Ectodermal cell (in vitro differentiated cells): ENCODE measurements at regions not wholly inside any gene's neighbourhood (a gene's known extent, or its start where the extent isn't known, plus 50 kb on each side); places are given as distances from the start of the nearest gene placed in this dataset.

Experiments used
- H3K27ac ChIP-seq: 2 replicates; pipeline ENCODE4 v1.7.0; 2013; ENCODE audit warnings: mild to moderate bottlenecking, low read depth, low read length; ENCODE audit not compliant: insufficient read depth, poor library complexity, severe bottlenecking
- H3K27me3 ChIP-seq: 2 replicates; pipeline ENCODE4 v1.7.0; 2013; ENCODE audit warnings: mild to moderate bottlenecking, low read length; ENCODE audit not compliant: insufficient read depth, control insufficient read depth, poor library complexity, severe bottlenecking
- H3K36me3 ChIP-seq: one replicate; pipeline ENCODE4 v1.7.0; 2013; ENCODE audit warnings: low read length; ENCODE audit not compliant: control insufficient read depth, insufficient read depth
- H3K4me1 ChIP-seq: one replicate; pipeline ENCODE4 v1.7.0; 2013; ENCODE audit warnings: low read length; ENCODE audit not compliant: control insufficient read depth, insufficient read depth
- H3K4me3 ChIP-seq: 2 replicates; pipeline ENCODE4 v1.7.0; 2013; ENCODE audit warnings: low read depth, low read length, control low read depth; ENCODE audit not compliant: insufficient read depth
- H3K9me3 ChIP-seq: 2 replicates; pipeline ENCODE4 v1.7.0; 2013; ENCODE audit warnings: mild to moderate bottlenecking, low read length, moderate library complexity; ENCODE audit not compliant: control insufficient read depth
- WGBS, 2 experiments: methylation state at CpG; one replicate each; pipeline ENCODE4 v1.1.7; 2013; ENCODE audit warnings: missing lambda C conversion rate in 2 of 2; 5-methylcytosine and 5-hydroxymethylcytosine counted together

DNA sequence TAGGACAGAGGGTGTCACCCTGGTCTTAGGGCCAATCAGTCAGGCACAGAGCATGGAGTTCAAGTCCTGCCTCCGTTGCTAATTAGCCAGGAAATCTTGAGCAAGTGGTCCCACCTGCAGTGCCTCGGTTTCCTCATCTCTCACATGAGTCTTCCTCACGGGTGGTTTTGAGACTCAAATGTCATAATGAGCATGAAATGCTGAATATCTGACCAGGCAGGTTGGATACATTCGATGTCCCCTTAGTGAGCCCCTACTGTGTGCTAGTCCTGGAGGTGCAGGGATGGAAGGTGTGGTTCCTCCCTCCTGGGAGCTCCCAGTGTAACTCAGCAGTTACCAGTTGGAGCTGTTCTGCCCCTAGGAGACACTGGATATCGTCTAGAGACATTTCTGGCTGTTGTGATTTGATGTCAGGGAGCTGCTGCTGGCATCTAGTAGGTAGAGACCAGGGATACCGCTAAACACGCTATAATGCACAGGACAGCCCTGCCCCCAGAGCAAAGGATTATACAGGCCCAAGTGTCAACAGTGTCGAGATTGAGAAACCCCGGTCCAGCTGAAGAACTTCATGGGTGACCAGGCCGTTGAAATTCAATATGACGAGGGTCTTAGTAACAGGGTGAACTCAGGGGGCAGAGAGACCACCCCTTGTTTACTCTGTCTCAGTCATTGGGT is 118.5 kb upstream of the TWIST2 start:
- Histone ChIP-seq H3K4me1 (no peaks in the 10 kb centered on the region), H3K4me3 (no peak overlapping the region), H3K27ac (no peak overlapping the region), H3K36me3 (no peaks in the 10 kb centered on the region), H3K9me3 (no peaks in the 10 kb centered on the region), H3K27me3 (no peaks in the 10 kb centered on the region)
- 92 to 93% methylated on average over 11 of the region's 11 CpGs for WGBS, 2 experiments

DNA sequence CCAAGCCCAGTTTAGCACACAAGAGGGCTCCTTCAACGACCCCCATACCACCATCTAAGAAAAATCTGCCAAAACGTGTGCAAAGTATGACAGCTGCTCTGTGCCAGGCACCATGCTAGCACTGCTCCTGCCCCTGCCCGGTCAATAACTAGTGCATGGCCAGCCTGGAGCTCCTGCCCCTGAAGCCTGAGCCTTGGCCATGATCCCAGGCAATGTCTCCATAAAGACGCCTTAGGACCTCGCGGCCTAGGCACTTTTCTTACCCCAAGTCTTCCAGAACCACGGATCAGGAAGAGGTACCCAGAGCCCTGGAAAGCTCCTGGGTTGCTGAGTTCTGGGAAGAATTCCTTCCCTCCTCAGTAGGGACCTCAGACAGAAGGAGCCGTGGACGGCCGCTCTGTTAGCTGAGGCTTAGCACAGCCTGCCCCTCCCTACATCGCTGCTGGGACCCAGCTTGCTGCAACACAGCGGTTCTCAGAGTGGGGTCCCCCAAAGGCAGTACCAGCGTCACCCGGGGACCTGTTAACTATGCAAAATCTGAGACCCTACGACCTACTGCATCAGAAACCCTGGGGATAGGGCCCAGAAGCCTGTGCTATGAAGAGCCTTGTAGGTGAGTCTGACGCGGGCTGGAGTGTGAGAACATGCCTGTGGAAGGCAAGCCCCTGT is 117.8 kb upstream of the TWIST2 start:
- no peak overlapping the region for H3K27ac ChIP-seq
- H3K4me1 ChIP-seq: no peaks in the 10 kb centered on the region
- no peaks in the 10 kb centered on the region for H3K27me3 ChIP-seq
- no peaks in the 10 kb centered on the region for H3K9me3 ChIP-seq
- no peaks in the 10 kb centered on the region for H3K36me3 ChIP-seq
- H3K4me3 ChIP-seq: no peak overlapping the region
- 91% methylated on average over 17 of the region's 17 CpGs for WGBS, 2 experiments

DNA sequence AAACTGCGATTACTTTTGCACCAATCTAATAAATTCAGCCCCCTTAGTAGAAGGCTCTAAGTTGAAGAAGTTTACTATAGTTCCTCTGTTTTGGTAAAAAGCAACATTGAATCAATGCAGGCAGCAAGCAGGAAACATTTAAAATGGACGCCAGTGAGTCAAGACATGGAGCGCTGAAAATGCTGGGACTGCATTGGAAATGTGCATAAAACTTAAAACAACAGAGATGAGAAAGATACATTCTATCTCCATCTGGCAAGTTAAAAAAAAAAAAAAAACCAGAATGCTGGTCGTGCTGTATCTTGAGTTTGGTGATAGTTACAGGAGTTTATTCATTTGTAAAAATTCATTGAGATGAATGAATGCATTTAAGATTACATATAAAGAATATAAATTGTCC is 117.0 kb upstream of the TWIST2 start:
- Histone ChIP-seq H3K27ac (no peak overlapping the region), H3K4me3 (no peak overlapping the region), H3K4me1 (no peaks in the 10 kb centered on the region), H3K9me3 (no peaks in the 10 kb centered on the region), H3K36me3 (no peaks in the 10 kb centered on the region), H3K27me3 (no peaks in the 10 kb centered on the region)
- WGBS, 2 experiments: 90 to 96% methylated on average over 2 to 4 of the region's 4 CpGs

DNA sequence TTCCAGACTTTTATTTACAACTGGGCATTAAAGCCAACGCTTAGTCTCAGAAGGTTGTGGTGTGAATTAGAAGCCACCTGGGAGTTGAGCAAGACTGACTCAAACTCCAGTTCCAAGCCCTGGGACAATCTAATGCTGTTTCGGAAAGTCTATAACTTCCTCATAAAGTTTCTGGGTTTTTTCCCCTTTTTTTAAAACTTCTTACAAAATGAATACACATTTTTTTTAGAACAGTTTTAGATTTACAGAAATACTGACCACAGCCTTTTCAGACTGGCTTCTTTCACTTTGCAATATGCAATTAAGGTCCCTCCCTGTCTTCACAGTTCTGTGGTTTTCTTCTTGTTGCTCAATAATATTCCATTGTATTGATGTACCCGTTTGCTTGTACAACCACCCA is 115.9 kb upstream of the TWIST2 start:
- 86 to 91% methylated on average over 2 of the region's 3 CpGs for WGBS, 2 experiments
- no peaks in the 10 kb centered on the region for H3K36me3 ChIP-seq
- no peaks in the 10 kb centered on the region for H3K9me3 ChIP-seq
- no peaks in the 10 kb centered on the region for H3K4me1 ChIP-seq
- no peaks in the 10 kb centered on the region for H3K27me3 ChIP-seq
- no peak overlapping the region for H3K4me3 ChIP-seq
- H3K27ac ChIP-seq: no peak overlapping the region

DNA sequence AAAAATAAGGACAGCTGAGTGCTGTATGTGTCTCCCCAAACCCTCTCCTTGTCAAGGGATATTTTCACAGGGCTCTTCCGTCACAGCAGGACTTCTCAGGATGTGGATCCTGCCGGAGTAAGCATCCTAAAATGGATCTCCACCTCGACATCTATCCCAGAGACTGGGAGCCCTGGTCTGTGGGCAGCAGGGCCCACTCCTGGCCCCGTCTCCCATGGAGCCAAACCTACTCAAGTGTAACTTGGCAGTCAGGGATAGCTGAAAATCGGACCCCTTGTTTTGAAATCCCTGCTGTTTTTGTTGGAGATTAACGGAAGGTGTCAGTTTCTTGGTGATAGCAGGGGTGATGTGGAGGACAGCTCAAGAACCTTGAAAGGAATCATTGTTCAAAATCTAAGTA is 109.0 kb upstream of the TWIST2 start:
- no peaks in the 10 kb centered on the region for H3K4me1 ChIP-seq
- H3K9me3 ChIP-seq: no peaks in the 10 kb centered on the region
- no peak overlapping the region for H3K27ac ChIP-seq
- no peak overlapping the region for H3K4me3 ChIP-seq
- WGBS, 2 experiments: 92% methylated on average over 6 of the region's 6 CpGs
- H3K36me3 ChIP-seq: no peaks in the 10 kb centered on the region
- no peaks in the 10 kb centered on the region for H3K27me3 ChIP-seq

DNA sequence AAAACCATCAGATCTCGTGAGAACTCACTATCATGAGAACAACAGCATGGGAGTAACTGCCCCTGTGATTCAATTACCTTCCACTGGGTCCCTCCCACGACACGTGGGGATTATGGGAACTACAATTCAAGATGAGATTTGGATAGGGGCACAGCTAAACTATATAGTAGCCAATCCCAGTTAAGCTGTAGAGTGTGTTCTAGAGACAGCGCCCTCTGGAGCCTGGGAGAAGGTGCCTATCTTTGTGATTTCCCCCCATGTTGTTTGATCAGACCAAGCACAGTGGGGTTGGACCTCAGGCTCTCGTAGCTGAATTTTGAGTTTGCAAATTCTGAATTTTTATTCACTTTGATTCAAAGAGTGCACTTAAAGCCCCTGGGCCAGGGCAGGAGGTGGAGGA is 108.2 kb upstream of the TWIST2 start:
- H3K4me3 ChIP-seq: no peak overlapping the region
- no peaks in the 10 kb centered on the region for H3K27me3 ChIP-seq

DNA sequence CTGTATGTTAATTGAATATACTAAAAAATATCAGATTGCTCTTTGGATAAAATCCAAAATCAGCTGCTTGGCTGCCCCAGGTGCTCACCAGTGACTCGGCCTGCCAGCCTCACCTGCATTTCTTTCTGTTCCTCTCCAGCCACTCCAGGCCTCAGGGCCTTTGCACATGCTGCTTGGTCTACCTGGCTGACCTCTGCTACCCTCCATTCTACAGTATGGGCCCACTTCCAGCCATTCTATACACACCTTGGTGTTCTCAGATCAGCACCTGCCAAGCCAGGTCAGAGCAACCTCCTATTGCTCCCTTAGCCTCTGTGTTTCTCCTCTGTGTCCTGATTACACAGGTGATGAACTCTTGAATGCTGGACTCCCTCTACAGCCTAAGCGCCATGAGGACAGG is 106.6 kb upstream of the TWIST2 start:
- no peaks in the 10 kb centered on the region for H3K4me1 ChIP-seq
- no peaks in the 10 kb centered on the region for H3K9me3 ChIP-seq
- H3K27ac ChIP-seq: no peak overlapping the region
- H3K4me3 ChIP-seq: no peak overlapping the region
- 81 to 92% methylated on average over 2 of the region's 2 CpGs for WGBS, 2 experiments
- H3K36me3 ChIP-seq: no peaks in the 10 kb centered on the region
- H3K27me3 ChIP-seq: no peaks in the 10 kb centered on the region

More for the DNA sequence above, 108.2 kb upstream of the TWIST2 start:
- no peaks in the 10 kb centered on the region for H3K9me3 ChIP-seq
- 82 to 94% methylated on average over 5 of the region's 5 CpGs for WGBS, 2 experiments
- no peaks in the 10 kb centered on the region for H3K4me1 ChIP-seq
- no peak overlapping the region for H3K27ac ChIP-seq
- H3K36me3 ChIP-seq: no peaks in the 10 kb centered on the region

DNA sequence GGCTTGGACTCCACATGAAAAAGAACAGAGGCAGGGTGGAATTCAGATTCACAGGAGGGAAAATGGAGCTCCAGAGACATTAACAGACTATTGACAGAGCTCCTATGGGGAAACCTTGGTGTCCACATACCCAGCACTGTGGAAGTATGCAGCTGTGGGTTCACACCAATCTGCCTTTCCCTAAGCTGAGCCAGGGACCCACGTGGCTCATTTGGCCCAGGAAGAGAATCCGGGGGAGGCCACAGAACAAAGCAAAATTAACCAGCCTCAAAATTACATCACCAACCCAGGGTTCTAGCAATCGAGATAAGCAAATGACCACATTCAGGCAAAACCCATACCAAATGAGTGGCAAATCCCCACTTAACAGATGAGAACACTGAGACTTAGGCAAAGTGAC is 105.8 kb upstream of the TWIST2 start:
- no peaks in the 10 kb centered on the region for H3K27me3 ChIP-seq
- no peak overlapping the region for H3K27ac ChIP-seq
- 90 to 94% methylated on average over 3 of the region's 3 CpGs for WGBS, 2 experiments
- H3K4me1 ChIP-seq: no peaks in the 10 kb centered on the region
- H3K36me3 ChIP-seq: no peaks in the 10 kb centered on the region
- H3K4me3 ChIP-seq: no peak overlapping the region
- H3K9me3 ChIP-seq: no peaks in the 10 kb centered on the region

DNA sequence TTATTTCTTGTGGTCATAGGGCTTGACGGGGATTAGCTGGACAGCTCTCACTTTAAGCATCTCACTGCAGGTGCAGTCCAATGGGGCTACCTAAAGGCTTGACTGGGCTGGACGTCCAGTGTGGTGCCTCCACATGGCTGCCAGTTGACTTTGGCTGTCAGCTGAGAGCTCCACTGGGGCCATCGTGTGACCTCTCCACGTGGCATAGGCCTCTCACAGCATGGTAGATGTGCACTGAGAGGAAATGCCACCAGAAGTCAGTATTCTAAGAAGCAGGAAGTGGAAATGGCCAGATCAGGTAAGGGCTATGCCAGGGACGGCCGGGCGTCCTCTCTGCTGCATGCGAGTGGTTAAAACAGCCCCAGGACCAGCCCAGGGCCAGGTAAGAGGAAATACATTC is 105.2 kb upstream of the TWIST2 start:
- 92 to 95% methylated on average over 8 of the region's 8 CpGs for WGBS, 2 experiments
- Histone ChIP-seq H3K4me1 (no peaks in the 10 kb centered on the region), H3K36me3 (no peaks in the 10 kb centered on the region)

DNA sequence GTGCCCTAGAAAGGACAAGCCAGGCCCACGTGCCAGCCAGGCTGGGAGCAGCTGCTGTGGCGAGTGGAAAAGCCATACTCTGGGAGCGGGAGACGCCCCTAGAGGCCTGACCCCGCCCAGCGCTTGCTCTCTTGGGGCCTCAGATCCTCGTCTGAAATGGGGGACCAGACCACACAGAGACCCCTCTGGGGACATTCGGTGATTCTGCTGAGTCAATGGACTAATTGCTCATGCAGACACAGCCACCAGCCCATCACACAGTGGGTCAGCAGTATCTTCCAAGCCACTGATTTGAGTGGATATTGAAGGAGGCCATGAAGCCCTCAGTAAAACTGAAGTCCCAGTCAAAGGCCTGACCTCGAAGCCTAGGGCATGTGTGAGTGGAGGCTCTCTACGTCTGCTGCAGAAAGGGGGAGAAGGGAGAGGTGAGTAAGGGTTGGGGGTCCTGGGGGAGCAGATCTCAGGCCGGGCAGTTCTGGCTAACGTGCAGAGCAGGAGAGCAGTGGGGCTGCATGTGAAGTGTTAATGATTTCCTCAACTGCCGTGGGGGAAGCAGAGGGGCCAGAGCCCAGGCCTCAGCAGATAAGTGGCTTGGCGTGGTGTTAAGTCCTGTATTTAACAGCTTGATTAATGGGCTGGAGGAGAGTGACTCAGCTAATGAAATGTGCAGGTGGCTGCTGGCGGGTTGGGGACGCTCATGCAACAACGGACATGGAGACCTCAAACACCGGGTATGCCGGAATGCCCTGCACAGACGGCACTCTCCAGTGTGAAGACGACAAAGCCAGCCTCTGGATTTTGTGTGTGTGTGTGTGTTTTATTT is 104.4 kb upstream of the TWIST2 start:
- H3K27ac ChIP-seq: no peak overlapping the region
- 88 to 91% methylated on average over 21 of the region's 21 CpGs for whole genome bisulfite sequencing, 2 experiments
- H3K9me3 ChIP-seq: no peaks in the 10 kb centered on the region
- no peaks in the 10 kb centered on the region for H3K27me3 ChIP-seq
- H3K36me3 ChIP-seq: no peaks in the 10 kb centered on the region
- no peaks in the 10 kb centered on the region for H3K4me1 ChIP-seq
- no peak overlapping the region for H3K4me3 ChIP-seq

More for the DNA sequence above, 105.2 kb upstream of the TWIST2 start:
- no peaks in the 10 kb centered on the region for H3K9me3 ChIP-seq
- H3K4me3 ChIP-seq: no peak overlapping the region
- no peak overlapping the region for H3K27ac ChIP-seq
- no peaks in the 10 kb centered on the region for H3K27me3 ChIP-seq
